HepG2 (cell line): ENCODE measurements at regions not wholly inside any gene's neighbourhood (a gene's known extent, or its start where the extent isn't known, plus 50 kb on each side); places are given as distances from the start of the nearest gene placed in this dataset.

Experiments
- ATAC-seq: fragments of 200-7000 bp; cut with Tn5 transposase; 3 replicates; pipeline ENCODE4 v1.9.1; 2020; ENCODE audit warnings: mild to moderate bottlenecking, moderate library complexity
- BruUV-seq: library from RNA; stranded (reverse); fragments of 400-500 nt; replicated peaks from 2 replicates; lab custom pipeline; 2021; lab: Mats Ljungman, UMichigan
- CTCF ChIA-PET: fragments of 300-600 bp; formaldehyde crosslinking; extraction: SDS; loops from one replicate; lab custom pipeline; 2021; ENCODE audit warnings: low total read pairs, inconsistent platforms, low intra/inter-chr PET ratio; lab: Yijun Ruan, JAX
- POLR2A ChIA-PET: fragments of 350-600 bp; sonication (Branson Sonifier 250); formaldehyde crosslinking; loops from one replicate; lab custom pipeline; 2020; ENCODE audit warnings: antibody characterized with exemption, inconsistent platforms; lab: Yijun Ruan, JAX
- DNase-seq: peaks from one replicate; pipeline ENCODE4 v3.0.0-alpha.2; 2015; ENCODE audit warnings: low spot score
- FAIRE-seq: peaks from 3 replicates; lab custom pipeline; 2011; peaks lifted over from hg19 to GRCh38; lab: Jason Lieb, UNC
- H2AFZ ChIP-seq: one replicate; pipeline ENCODE4 v1.6.1; 2011; ENCODE audit warnings: low read length, inconsistent platforms
- H3K27ac ChIP-seq: fragments of 300-600 bp; 3 replicates; pipeline ENCODE4 v1.8.0; 2011; ENCODE audit warnings: mixed run types, mild to moderate bottlenecking, mixed read lengths, low read length, inconsistent platforms; ENCODE audit not compliant: insufficient read depth; ENCODE audit errors: extremely low read length
- H3K27me3 ChIP-seq, 2 experiments: fragments of 200-600 bp in 1 of 2; 2 replicates in 1 of 2; 3 replicates in 1 of 2; pipeline versions ENCODE4 v1.6.0 to v1.8.0; 2011; ENCODE audit warnings: low read length in 2 of 2, mild to moderate bottlenecking in 2 of 2, moderate library complexity in 2 of 2, inconsistent platforms in 1 of 2; ENCODE audit not compliant: insufficient read depth in 2 of 2, control insufficient read depth in 1 of 2
- H3K36me3 ChIP-seq, 2 experiments: fragments of 200-600 bp in 1 of 2; replicated peaks in 1 of 2; 2 replicates in 1 of 2; 3 replicates in 1 of 2; pipeline versions ENCODE4 v1.5.1 to v1.8.0; 2011; ENCODE audit warnings: low read length in 2 of 2, inconsistent platforms in 1 of 2; ENCODE audit not compliant: insufficient read depth in 2 of 2, control insufficient read depth in 1 of 2
- H3K4me1 ChIP-seq: 2 replicates; pipeline ENCODE4 v1.5.1; 2012; ENCODE audit warnings: low read length, inconsistent platforms; ENCODE audit not compliant: insufficient read depth
- H3K4me2 ChIP-seq: 2 replicates; pipeline ENCODE4 v1.6.0; 2011; ENCODE audit warnings: low read depth, low read length, inconsistent platforms
- H3K4me3 ChIP-seq, 3 experiments: fragments of 200-600 bp in 1 of 3; sonication (generic), shearing (Covaris generic) in 1 of 3; replicated peaks in 1 of 3; 2 replicates each; pipeline ENCODE4 v1.5.1; 2011 to 2016; ENCODE audit warnings: low read length in 3 of 3, inconsistent platforms in 2 of 3, low read depth in 2 of 3, mild to moderate bottlenecking in 2 of 3, control low read depth in 1 of 3, mixed read lengths in 1 of 3; ENCODE audit not compliant: insufficient read depth in 1 of 3
- H3K79me2 ChIP-seq: one replicate; pipeline ENCODE4 v1.6.1; 2011; ENCODE audit warnings: low read length, inconsistent platforms; ENCODE audit not compliant: insufficient read depth
- H3K9ac ChIP-seq: 2 replicates; pipeline ENCODE4 v1.6.0; 2011; ENCODE audit warnings: mild to moderate bottlenecking, low read depth, low read length, inconsistent platforms; ENCODE audit not compliant: insufficient read depth
- H3K9me3 ChIP-seq: 2 replicates; pipeline ENCODE4 v1.5.1; 2012; ENCODE audit warnings: mild to moderate bottlenecking, low read length
- H4K20me1 ChIP-seq: 2 replicates; pipeline ENCODE4 v1.6.0; 2011; ENCODE audit warnings: inconsistent platforms, mild to moderate bottlenecking, low read length, moderate library complexity; ENCODE audit not compliant: insufficient read depth
- EP300 ChIP-seq, 3 experiments: sonication (generic) in 1 of 3; formaldehyde crosslinking in 1 of 3; IDR thresholded peaks; 2 replicates each; pipeline versions ENCODE4 v1.5.1 to v1.6.1; 2011 to 2020; ENCODE audit warnings: low read depth in 2 of 3, low read length in 2 of 3, borderline replicate concordance in 1 of 3, improper control_type of control experiment in 1 of 3, mild to moderate bottlenecking in 1 of 3, missing genetic modification reagents in 1 of 3, moderate library complexity in 1 of 3
- ESRRA ChIP-seq: sonication (generic); formaldehyde crosslinking; IDR thresholded peaks from 2 replicates; pipeline ENCODE4 v1.5.1; 2020; ENCODE audit warnings: mild to moderate bottlenecking, low read depth, missing genetic modification reagents
- HNF4A ChIP-seq: sonication (generic); formaldehyde crosslinking; IDR thresholded peaks from 2 replicates; pipeline ENCODE4 v1.4.0; 2020; ENCODE audit warnings: missing genetic modification reagents
- LCORL ChIP-seq, 2 experiments: fragments of 450-650 bp in 1 of 2; sonication (generic) in 1 of 2; formaldehyde crosslinking in 1 of 2; IDR thresholded peaks; 2 replicates each; pipeline versions ENCODE4 v1.5.0 to v1.6.1; 2017 to 2020; ENCODE audit warnings: antibody characterized with exemption in 1 of 2, missing genetic modification reagents in 1 of 2
- MTF2 ChIP-seq: sonication (generic); formaldehyde crosslinking; IDR thresholded peaks from 2 replicates; pipeline ENCODE4 v1.5.0; 2020; ENCODE audit warnings: missing genetic modification reagents, borderline replicate concordance
- NCOR1 ChIP-seq: fragments of 200-600 bp; sonication (generic); IDR thresholded peaks from 2 replicates; pipeline ENCODE4 v1.7.0; 2017; ENCODE audit warnings: antibody characterized with exemption, low read length, borderline replicate concordance
- NR2F1 ChIP-seq, 2 experiments: fragments of 450-650 bp in 1 of 2; formaldehyde crosslinking in 1 of 2; IDR thresholded peaks; 2 replicates each; pipeline versions ENCODE4 v1.5.0 to v1.6.1; 2016 to 2020; ENCODE audit warnings: mild to moderate bottlenecking in 1 of 2, missing compliant biosample characterization in 1 of 2, missing genetic modification reagents in 1 of 2, moderate library complexity in 1 of 2
- NR2F6 ChIP-seq, 2 experiments: IDR thresholded peaks; 2 replicates each; pipeline ENCODE4 v1.6.1; 2016; ENCODE audit warnings: antibody characterized with exemption in 1 of 2, mild to moderate bottlenecking in 1 of 2
- ZBTB1 ChIP-seq: sonication (generic); formaldehyde crosslinking; IDR thresholded peaks from 2 replicates; pipeline ENCODE4 v1.4.0; 2020; ENCODE audit warnings: missing genetic modification reagents, borderline replicate concordance
- ZNF143 ChIP-seq: sonication (generic); formaldehyde crosslinking; IDR thresholded peaks from 2 replicates; pipeline ENCODE4 v1.4.0; 2020; ENCODE audit warnings: missing genetic modification reagents
- ZNF224 ChIP-seq: sonication (generic); formaldehyde crosslinking; IDR thresholded peaks from 2 replicates; pipeline ENCODE4 v1.5.0; 2020; ENCODE audit warnings: mild to moderate bottlenecking, missing genetic modification reagents
- ZNF230 ChIP-seq: sonication (generic); formaldehyde crosslinking; IDR thresholded peaks from 2 replicates; pipeline ENCODE4 v1.4.0; 2020; ENCODE audit warnings: mild to moderate bottlenecking, missing genetic modification reagents
- ZNF282 ChIP-seq: fragments of 450-650 bp; IDR thresholded peaks from 2 replicates; pipeline ENCODE4 v1.6.1; 2018; ENCODE audit not compliant: partially characterized antibody
- ZNF510 ChIP-seq: sonication (generic); formaldehyde crosslinking; IDR thresholded peaks from 2 replicates; pipeline ENCODE4 v1.4.0; 2020; ENCODE audit warnings: low read depth, mild to moderate bottlenecking, missing genetic modification reagents
- ZNF782 ChIP-seq: sonication (generic); formaldehyde crosslinking; IDR thresholded peaks from 2 replicates; pipeline ENCODE4 v1.4.0; 2020; ENCODE audit warnings: missing genetic modification reagents, mild to moderate bottlenecking, borderline replicate concordance
- in situ Hi-C: cut with HindIII; loops from 2 replicates; pipeline ENCODE4 v1.10.0; 2017; ENCODE audit warnings: low pct_unique_long_range_greater_than_20kb; ENCODE audit not compliant: extremely low pct_ligation_motif_present
- intact Hi-C: fragments of 100-400 bp; cut with micrococcal nuclease; formaldehyde crosslinking; loops from one replicate; pipeline ENCODE4 v1.10.0; 2022; ENCODE audit not compliant: unreplicated experiment
- TF ChIP-seq, protein P1 (sequence below): sonication (generic); formaldehyde crosslinking; conservative IDR thresholded peaks from 2 replicates; pipeline ENCODE4 v1.4.0; 2020; ENCODE audit warnings: mild to moderate bottlenecking, missing genetic modification reagents, moderate library complexity
- TF ChIP-seq, protein P2 (sequence below): sonication (generic); formaldehyde crosslinking; IDR thresholded peaks from 2 replicates; pipeline ENCODE4 v1.9.0; 2021; ENCODE audit warnings: missing genetic modification reagents, mild to moderate bottlenecking, borderline replicate concordance
- TF ChIP-seq, protein P3 (sequence below): IDR thresholded peaks from 2 replicates; pipeline ENCODE4 v1.6.1; 2016; ENCODE audit warnings: missing compliant biosample characterization, missing genetic modification reagents, borderline replicate concordance

DNA sequence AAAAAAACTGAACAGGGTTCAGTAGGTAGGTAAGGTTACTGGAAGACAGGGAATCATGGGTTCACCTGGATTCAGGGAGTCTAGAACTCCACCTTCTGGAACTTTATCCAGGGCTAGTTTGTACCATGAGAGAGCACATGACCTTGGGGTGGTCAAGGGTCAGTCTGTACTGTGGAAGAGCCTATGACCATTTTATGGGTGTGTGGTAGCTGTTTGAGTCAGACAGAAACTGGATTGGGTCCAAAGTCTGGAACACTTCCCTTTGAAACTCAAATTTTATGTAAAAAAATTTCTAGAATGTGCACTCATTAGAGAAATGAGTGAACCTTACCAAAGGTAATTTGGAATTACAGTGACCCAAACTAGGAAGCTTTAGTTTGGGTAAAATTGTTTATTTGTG, 486.0 kb upstream of the AGTR1 start:
- H3K27ac ChIP-seq: no peak overlapping the region
- ChIA-PET POLR2A (no interaction called here), CTCF (no interaction called here)
- H3K4me2 ChIP-seq: no peak overlapping the region
- intact Hi-C loops: no loop called here
- FAIRE-seq (no peak), ATAC-seq (peak; percentile 97), DNase-seq (peak; percentile 24)
- no peak overlapping the region for H2AFZ ChIP-seq
- H3K36me3 ChIP-seq: no peaks in the 10 kb centered on the region
- H3K9ac ChIP-seq: no peak overlapping the region
- H3K27me3 ChIP-seq: no peaks in the 10 kb centered on the region
- BruUV-seq: no TSS peak
- H3K9me3 ChIP-seq: no peaks in the 10 kb centered on the region
- H3K79me2 ChIP-seq: no peaks in the 10 kb centered on the region
- peaks cover 12% of the 10 kb centered on the region; the same call in 1 of the 2 replicates for H3K4me1 ChIP-seq
- no peak overlapping the region for H3K4me3 ChIP-seq
- no peaks in the 10 kb centered on the region for H4K20me1 ChIP-seq
- in situ Hi-C loops: no loop called here
- TF ChIP-seq NR2F1 (CRISPR knock-in tag; IDR thresholded peaks at IDR 0.05): peak in 1 of 2 experiments; percentile 63; a peak in 3 of 4 replicates
- TF ChIP-seq LCORL (IDR thresholded peaks at IDR 0.05): no peak
- peak; percentile 20; the same call in 1 of the 2 replicates for TF ChIP-seq LCORL (CRISPR knock-in tag; IDR thresholded peaks at IDR 0.05)
- no peak for TF ChIP-seq ZNF782
- 0 out of 2 replicates have a peak, but pooled peaks have one; percentile 38 for TF ChIP-seq NCOR1
- 0 out of 2 replicates have a peak, but pooled peaks have one; percentile 30 for TF ChIP-seq NR2F6 (IDR thresholded peaks at IDR 0.05)
- 0 out of 2 replicates have a peak, but pooled peaks have one; percentile 29 for TF ChIP-seq NR2F6 (CRISPR knock-in tag; IDR thresholded peaks at IDR 0.05)
- no peak for TF ChIP-seq ZNF143 (CRISPR knock-in tag)
- TF ChIP-seq, protein P1, sequence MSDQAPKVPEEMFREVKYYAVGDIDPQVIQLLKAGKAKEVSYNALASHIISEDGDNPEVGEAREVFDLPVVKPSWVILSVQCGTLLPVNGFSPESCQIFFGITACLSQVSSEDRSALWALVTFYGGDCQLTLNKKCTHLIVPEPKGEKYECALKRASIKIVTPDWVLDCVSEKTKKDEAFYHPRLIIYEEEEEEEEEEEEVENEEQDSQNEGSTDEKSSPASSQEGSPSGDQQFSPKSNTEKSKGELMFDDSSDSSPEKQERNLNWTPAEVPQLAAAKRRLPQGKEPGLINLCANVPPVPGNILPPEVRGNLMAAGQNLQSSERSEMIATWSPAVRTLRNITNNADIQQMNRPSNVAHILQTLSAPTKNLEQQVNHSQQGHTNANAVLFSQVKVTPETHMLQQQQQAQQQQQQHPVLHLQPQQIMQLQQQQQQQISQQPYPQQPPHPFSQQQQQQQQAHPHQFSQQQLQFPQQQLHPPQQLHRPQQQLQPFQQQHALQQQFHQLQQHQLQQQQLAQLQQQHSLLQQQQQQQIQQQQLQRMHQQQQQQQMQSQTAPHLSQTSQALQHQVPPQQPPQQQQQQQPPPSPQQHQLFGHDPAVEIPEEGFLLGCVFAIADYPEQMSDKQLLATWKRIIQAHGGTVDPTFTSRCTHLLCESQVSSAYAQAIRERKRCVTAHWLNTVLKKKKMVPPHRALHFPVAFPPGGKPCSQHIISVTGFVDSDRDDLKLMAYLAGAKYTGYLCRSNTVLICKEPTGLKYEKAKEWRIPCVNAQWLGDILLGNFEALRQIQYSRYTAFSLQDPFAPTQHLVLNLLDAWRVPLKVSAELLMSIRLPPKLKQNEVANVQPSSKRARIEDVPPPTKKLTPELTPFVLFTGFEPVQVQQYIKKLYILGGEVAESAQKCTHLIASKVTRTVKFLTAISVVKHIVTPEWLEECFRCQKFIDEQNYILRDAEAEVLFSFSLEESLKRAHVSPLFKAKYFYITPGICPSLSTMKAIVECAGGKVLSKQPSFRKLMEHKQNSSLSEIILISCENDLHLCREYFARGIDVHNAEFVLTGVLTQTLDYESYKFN (CRISPR knock-in tag): peak; percentile 53
- peak; percentile 89 for TF ChIP-seq ESRRA (CRISPR knock-in tag)
- TF ChIP-seq ZNF510 (CRISPR knock-in tag): no peak
- peak; percentile 65 for TF ChIP-seq HNF4A (CRISPR knock-in tag)
- no peak for TF ChIP-seq ZNF282
- no peak for TF ChIP-seq MTF2 (CRISPR knock-in tag)
- TF ChIP-seq, protein P2, sequence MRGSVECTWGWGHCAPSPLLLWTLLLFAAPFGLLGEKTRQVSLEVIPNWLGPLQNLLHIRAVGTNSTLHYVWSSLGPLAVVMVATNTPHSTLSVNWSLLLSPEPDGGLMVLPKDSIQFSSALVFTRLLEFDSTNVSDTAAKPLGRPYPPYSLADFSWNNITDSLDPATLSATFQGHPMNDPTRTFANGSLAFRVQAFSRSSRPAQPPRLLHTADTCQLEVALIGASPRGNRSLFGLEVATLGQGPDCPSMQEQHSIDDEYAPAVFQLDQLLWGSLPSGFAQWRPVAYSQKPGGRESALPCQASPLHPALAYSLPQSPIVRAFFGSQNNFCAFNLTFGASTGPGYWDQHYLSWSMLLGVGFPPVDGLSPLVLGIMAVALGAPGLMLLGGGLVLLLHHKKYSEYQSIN (CRISPR knock-in tag): no peak
- no peak for TF ChIP-seq ZNF224
- no peak for TF ChIP-seq ZBTB1 (CRISPR knock-in tag)
- 0 out of 4 replicates have a peak, but pooled peaks of 1 of the 2 experiments have one; percentile 16 for TF ChIP-seq EP300 (IDR thresholded peaks at IDR 0.05; ENCODE audit: low read depth in 2 of 2, low read length in 2 of 2)
- no peak for TF ChIP-seq EP300 (CRISPR knock-in tag; IDR thresholded peaks at IDR 0.05; ENCODE audit: borderline replicate concordance)
- TF ChIP-seq, protein P3, sequence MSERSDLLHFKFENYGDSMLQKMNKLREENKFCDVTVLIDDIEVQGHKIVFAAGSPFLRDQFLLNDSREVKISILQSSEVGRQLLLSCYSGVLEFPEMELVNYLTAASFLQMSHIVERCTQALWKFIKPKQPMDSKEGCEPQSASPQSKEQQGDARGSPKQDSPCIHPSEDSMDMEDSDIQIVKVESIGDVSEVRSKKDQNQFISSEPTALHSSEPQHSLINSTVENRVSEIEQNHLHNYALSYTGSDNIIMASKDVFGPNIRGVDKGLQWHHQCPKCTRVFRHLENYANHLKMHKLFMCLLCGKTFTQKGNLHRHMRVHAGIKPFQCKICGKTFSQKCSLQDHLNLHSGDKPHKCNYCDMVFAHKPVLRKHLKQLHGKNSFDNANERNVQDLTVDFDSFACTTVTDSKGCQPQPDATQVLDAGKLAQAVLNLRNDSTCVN (CRISPR knock-in tag): peak; percentile 92
- TF ChIP-seq ZNF230 (CRISPR knock-in tag): no peak
